ENCODE measurements at regions not wholly inside any gene's neighbourhood (a gene's known extent, or its start where the extent isn't known, plus 50 kb on each side); places are given as distances from the start of the nearest gene placed in this dataset.
"Not testable (repeated sequence)": the region's sequence is repeated elsewhere in the genome, so short reads cannot be mapped to it uniquely, and the experiment has no call there.

- TF ChIP-seq, protein P1, sequence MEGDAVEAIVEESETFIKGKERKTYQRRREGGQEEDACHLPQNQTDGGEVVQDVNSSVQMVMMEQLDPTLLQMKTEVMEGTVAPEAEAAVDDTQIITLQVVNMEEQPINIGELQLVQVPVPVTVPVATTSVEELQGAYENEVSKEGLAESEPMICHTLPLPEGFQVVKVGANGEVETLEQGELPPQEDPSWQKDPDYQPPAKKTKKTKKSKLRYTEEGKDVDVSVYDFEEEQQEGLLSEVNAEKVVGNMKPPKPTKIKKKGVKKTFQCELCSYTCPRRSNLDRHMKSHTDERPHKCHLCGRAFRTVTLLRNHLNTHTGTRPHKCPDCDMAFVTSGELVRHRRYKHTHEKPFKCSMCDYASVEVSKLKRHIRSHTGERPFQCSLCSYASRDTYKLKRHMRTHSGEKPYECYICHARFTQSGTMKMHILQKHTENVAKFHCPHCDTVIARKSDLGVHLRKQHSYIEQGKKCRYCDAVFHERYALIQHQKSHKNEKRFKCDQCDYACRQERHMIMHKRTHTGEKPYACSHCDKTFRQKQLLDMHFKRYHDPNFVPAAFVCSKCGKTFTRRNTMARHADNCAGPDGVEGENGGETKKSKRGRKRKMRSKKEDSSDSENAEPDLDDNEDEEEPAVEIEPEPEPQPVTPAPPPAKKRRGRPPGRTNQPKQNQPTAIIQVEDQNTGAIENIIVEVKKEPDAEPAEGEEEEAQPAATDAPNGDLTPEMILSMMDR (IDR thresholded peaks at IDR 0.05) = not testable (repeated sequence)
- TF ChIP-seq POLR2A (IDR thresholded peaks at IDR 0.05) = not testable (repeated sequence)
Observed at GRCh38 chr2:85963747-85964418, 75.1 kb upstream of the ST3GAL5 start.
